ENCODE measurements at regions not wholly inside any gene's neighbourhood (a gene's known extent, or its start where the extent isn't known, plus 50 kb on each side); places are given as distances from the start of the nearest gene placed in this dataset.

- Histone ChIP-seq H3K36me3 (ENCODE audit: control insufficient read depth, insufficient read depth, low read length) (no peaks in the 10 kb centered on the region), H3K27me3 (ENCODE audit: control insufficient read depth, insufficient read depth, low read length) (no peaks in the 10 kb centered on the region), H3K4me3 (ENCODE audit: low read depth, low read length) (no peak overlapping the region)
- no peak for DNase-seq (ENCODE audit: low read depth)
- FAIRE-seq: no peak
- TF ChIP-seq, protein P1, sequence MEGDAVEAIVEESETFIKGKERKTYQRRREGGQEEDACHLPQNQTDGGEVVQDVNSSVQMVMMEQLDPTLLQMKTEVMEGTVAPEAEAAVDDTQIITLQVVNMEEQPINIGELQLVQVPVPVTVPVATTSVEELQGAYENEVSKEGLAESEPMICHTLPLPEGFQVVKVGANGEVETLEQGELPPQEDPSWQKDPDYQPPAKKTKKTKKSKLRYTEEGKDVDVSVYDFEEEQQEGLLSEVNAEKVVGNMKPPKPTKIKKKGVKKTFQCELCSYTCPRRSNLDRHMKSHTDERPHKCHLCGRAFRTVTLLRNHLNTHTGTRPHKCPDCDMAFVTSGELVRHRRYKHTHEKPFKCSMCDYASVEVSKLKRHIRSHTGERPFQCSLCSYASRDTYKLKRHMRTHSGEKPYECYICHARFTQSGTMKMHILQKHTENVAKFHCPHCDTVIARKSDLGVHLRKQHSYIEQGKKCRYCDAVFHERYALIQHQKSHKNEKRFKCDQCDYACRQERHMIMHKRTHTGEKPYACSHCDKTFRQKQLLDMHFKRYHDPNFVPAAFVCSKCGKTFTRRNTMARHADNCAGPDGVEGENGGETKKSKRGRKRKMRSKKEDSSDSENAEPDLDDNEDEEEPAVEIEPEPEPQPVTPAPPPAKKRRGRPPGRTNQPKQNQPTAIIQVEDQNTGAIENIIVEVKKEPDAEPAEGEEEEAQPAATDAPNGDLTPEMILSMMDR (IDR thresholded peaks at IDR 0.05; ENCODE audit: insufficient read depth, low read length, severe bottlenecking): no peak
Observed at GRCh38 chr22:22113701-22114100, 130.9 kb upstream of the VPREB1 start.

DNA sequence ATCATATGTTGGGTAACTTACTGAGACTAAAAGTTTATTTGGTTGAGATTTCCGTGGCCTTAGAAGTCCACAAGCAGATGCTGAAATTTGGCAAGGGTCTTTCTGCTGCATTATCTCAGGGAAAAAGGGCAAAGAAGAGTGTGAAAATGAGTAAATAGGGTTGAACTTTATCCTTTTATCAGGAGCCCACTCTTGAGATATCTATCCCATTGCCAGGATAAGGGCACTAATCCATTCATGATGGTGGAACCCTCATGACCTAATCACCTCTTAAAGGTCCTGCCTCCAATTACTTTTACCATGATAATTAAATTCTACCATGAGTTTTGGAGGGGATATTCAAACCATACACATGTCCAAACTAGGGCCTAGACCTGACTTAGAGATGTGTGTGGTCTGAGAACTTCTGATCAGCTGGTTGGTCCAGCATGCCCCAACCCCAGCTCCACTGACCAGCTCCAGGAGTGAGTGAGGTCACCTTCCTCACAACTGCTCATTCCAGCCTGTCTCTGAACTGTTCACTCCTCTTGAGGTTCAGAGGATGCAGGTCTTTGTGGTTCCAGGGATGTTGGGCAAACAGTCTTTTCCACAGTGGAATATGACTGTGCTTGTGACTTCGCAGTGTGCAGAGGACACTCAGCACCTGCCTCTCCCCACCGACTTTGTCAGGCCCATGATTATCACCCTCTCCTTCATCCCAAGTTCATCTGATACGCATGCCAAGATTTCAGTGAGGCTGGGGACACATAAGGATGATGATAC is 130.1 kb upstream of the TOP3B start:
- FAIRE-seq (no peak), DNase-seq (ENCODE audit: low read depth) (no peak)
- H3K27me3 ChIP-seq (ENCODE audit: control insufficient read depth, insufficient read depth, low read length): no peaks in the 10 kb centered on the region
- H3K36me3 ChIP-seq (ENCODE audit: control insufficient read depth, insufficient read depth, low read length): no peaks in the 10 kb centered on the region
- TF ChIP-seq, protein P1 (IDR thresholded peaks at IDR 0.05; ENCODE audit: insufficient read depth, low read length, severe bottlenecking): no peak
- H3K4me3 ChIP-seq (ENCODE audit: low read depth, low read length): no peak overlapping the region

GRCh38 chr22:22111983-22112382 is 129.4 kb upstream of the TOP3B start:
- H3K36me3 ChIP-seq (ENCODE audit: control insufficient read depth, insufficient read depth, low read length): no peaks in the 10 kb centered on the region
- DNase-seq (ENCODE audit: low read depth) (no peak), FAIRE-seq (no peak)
- no peak overlapping the region for H3K4me3 ChIP-seq (ENCODE audit: low read depth, low read length)
- TF ChIP-seq, protein P1 (IDR thresholded peaks at IDR 0.05; ENCODE audit: insufficient read depth, low read length, severe bottlenecking): no peak
- H3K27me3 ChIP-seq (ENCODE audit: control insufficient read depth, insufficient read depth, low read length): no peaks in the 10 kb centered on the region

GRCh38 chr22:22111267-22111751 is 128.7 kb upstream of the TOP3B start:
- FAIRE-seq: peak; percentile 99
- Histone ChIP-seq H3K36me3 (ENCODE audit: control insufficient read depth, insufficient read depth, low read length) (no peaks in the 10 kb centered on the region), H3K27me3 (ENCODE audit: control insufficient read depth, insufficient read depth, low read length) (no peaks in the 10 kb centered on the region), H3K4me3 (ENCODE audit: low read depth, low read length) (no peak overlapping the region)
- peak; percentile 97 for DNase-seq (ENCODE audit: low read depth)
- TF ChIP-seq, protein P1 (IDR thresholded peaks at IDR 0.05; ENCODE audit: insufficient read depth, low read length, severe bottlenecking): no peak

DNA sequence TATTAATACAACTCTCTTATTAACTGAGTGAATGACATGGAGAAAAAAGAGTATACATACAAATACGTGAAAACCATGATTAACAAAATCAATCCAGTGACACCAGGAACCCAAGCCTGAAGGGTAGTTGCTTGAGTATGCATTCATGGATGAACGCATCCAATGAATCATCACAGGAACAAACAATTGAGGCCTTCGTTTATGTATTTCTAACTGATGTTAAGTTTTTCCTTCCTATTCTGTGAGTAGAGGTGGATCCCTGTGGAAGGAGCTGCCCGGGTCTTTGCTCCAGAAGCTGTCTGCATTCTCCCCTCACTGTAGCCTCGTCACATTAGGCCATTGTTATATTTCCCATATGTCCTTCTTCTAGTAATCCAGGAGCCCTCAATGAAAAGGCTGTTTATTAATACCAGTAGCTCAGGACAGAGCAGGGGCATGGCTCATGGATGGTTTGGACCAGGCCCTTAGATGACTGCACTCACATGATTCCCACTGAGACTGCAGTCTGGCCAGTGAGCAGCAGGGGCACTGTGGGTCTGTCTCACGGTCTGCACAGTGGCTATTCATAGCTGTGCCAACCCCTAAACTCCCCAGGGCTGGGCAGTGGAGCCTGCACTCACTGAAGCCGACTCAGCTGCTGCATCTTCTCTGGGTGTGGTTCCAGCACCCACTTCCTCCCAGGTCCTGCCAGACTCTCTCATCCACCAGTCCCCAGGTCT is 128.1 kb upstream of the TOP3B start:
- FAIRE-seq (peak; percentile 84), DNase-seq (ENCODE audit: low read depth) (peak; percentile 93)
- H3K36me3 ChIP-seq (ENCODE audit: control insufficient read depth, insufficient read depth, low read length): no peaks in the 10 kb centered on the region
- H3K4me3 ChIP-seq (ENCODE audit: low read depth, low read length): no peak overlapping the region
- H3K27me3 ChIP-seq (ENCODE audit: control insufficient read depth, insufficient read depth, low read length): no peaks in the 10 kb centered on the region
- TF ChIP-seq, protein P1 (IDR thresholded peaks at IDR 0.05; ENCODE audit: insufficient read depth, low read length, severe bottlenecking): peak; percentile 71
